Activated CD8-positive, alpha-beta T cell treated with anti-CD3 and anti-CD28 coated beads for 36 hours (primary cell): ENCODE measurements at regions not wholly inside any gene's neighbourhood (a gene's known extent, or its start where the extent isn't known, plus 50 kb on each side); places are given as distances from the start of the nearest gene placed in this dataset.

ENCODE experiments used
- ATAC-seq: fragments of 200-7000 bp; cut with Tn5 transposase; one replicate; pipeline ENCODE4 v1.10.0; 2021; ENCODE audit warnings: mild to moderate bottlenecking, moderate library complexity
- CTCF ChIA-PET: fragments of 350-600 bp; sonication (Branson Sonifier 250); formaldehyde crosslinking; loops from one replicate; lab custom pipeline; 2021; ENCODE audit warnings: antibody characterized with exemption; lab: Charles Lee
- POLR2A ChIA-PET: fragments of 350-600 bp; sonication (Branson Sonifier 250); formaldehyde crosslinking; loops from one replicate; lab custom pipeline; 2021; ENCODE audit warnings: antibody characterized with exemption; lab: Charles Lee
- DNase-seq: peaks from one replicate; pipeline ENCODE4 v3.0.0-alpha.2; 2020
- H3K27ac Mint-ChIP-seq: one replicate; pipeline ENCODE4 v1.8.0; 2021; ENCODE audit warnings: mild to moderate bottlenecking, mixed read lengths
- H3K27me3 Mint-ChIP-seq: one replicate; pipeline ENCODE4 v1.8.0; 2021; ENCODE audit warnings: mixed read lengths
- H3K36me3 Mint-ChIP-seq: one replicate; pipeline ENCODE4 v1.8.0; 2021; ENCODE audit warnings: low read depth, mixed read lengths
- H3K4me1 Mint-ChIP-seq: one replicate; pipeline ENCODE4 v1.8.0; 2021; ENCODE audit warnings: low read depth, mixed read lengths
- H3K4me3 Mint-ChIP-seq: one replicate; pipeline ENCODE4 v1.8.0; 2021; ENCODE audit warnings: mild to moderate bottlenecking, moderate library complexity, mixed read lengths
- H3K9me3 Mint-ChIP-seq: one replicate; pipeline ENCODE4 v1.8.0; 2021; ENCODE audit warnings: mixed read lengths
- CTCF ChIP-seq: fragments of 200-600 bp; IDR thresholded peaks from one replicate; pipeline ENCODE4 v1.8.0; 2022; ENCODE audit warnings: antibody characterized with exemption, mild to moderate bottlenecking
- intact Hi-C: fragments of 100-400 bp; cut with micrococcal nuclease; formaldehyde crosslinking; loops from one replicate; pipeline ENCODE4 v1.10.0; 2022

GRCh38 chr20:12823734-12824133 is 185.0 kb upstream of the SPTLC3 start:
- Mint-ChIP-seq H3K36me3 (no peaks in the 10 kb centered on the region), H3K27me3 (no peaks in the 10 kb centered on the region), H3K27ac (no peak overlapping the region), H3K9me3 (no peaks in the 10 kb centered on the region), H3K4me1 (no peaks in the 10 kb centered on the region), H3K4me3 (no peak overlapping the region)
- TF ChIP-seq CTCF, result no peak
- CTCF ChIA-PET, result no interaction called here
- ATAC-seq, result no peak
- DNase-seq, result no peak
- intact Hi-C loops, result no loop called here
- POLR2A ChIA-PET, result no interaction called here

DNA sequence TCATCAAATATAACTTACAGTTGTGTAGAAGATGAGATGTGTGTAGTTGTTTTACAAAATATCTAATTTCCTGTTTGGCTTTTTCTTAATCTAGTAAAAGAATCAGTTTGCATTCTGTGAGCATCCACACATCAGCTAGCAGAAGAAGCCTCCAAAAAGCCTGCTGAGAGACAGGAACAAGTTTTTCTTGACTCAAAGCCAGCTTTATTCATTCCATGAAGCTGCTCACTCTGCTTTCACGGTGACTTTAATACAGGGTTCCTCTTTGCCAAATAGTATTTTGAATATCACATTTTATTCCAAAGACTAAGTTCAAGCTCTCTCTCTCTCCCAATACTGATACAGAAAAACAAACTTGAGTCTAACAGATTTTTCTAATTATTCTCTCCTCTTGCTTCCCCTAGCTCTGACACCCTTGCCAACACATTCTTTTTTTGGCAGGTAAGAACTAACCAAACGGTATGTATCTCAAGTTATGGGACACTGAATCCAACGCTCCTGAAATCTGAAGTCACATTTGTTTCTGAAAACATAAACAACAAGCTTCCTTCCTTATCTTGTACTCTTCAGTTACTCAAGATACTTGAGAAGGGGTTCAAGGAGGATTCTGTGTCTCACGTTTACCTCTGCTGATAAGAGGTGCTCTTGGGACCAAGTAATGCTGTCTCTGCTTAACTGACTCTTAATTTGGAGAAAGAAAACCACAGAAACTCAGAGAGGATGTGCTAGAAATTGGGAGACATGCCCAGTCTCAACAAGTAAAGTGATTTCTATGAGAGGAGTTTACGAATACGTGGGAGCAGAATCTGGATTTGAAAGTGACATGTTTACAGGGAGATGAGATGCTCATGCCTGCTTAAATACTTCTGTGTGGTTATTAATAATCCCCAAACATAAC is 184.2 kb upstream of the SPTLC3 start:
- intact Hi-C loops, result no loop called here
- DNase-seq (no peak), ATAC-seq (no peak)
- Mint-ChIP-seq H3K4me1 (no peaks in the 10 kb centered on the region), H3K27me3 (no peaks in the 10 kb centered on the region), H3K27ac (no peak overlapping the region), H3K36me3 (no peaks in the 10 kb centered on the region), H3K9me3 (peaks cover 2% of the 10 kb centered on the region), H3K4me3 (no peak overlapping the region)
- CTCF ChIA-PET, result no interaction called here
- POLR2A ChIA-PET, result no interaction called here
- TF ChIP-seq CTCF, result no peak

DNA sequence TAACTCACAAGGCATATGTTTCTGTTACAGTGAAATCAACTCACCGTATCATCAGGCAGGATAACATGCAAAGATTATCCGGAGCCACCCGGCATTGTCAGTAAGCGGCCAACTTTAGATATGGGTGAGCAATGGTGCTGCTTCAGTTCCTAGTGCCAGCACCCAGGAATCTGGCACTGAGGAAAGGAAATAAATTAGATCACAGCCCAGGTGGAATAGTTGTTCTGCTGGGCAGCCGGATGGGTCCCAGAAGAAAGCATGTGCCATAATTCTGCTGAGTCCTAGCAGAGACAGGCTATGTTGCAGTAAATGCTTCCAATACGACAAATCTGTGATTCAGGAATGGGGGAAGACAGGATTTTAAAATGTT is 183.6 kb upstream of the SPTLC3 start:
- TF ChIP-seq CTCF, result no peak
- Mint-ChIP-seq H3K9me3 (peaks cover 2% of the 10 kb centered on the region), H3K4me1 (no peaks in the 10 kb centered on the region), H3K27me3 (no peaks in the 10 kb centered on the region), H3K27ac (no peak overlapping the region), H3K4me3 (no peak overlapping the region), H3K36me3 (no peaks in the 10 kb centered on the region)
- ChIA-PET POLR2A (no interaction called here), CTCF (no interaction called here)
- ATAC-seq (no peak), DNase-seq (no peak)
- intact Hi-C loops, result no loop called here

GRCh38 chr20:12827816-12828385 is 180.9 kb upstream of the SPTLC3 start:
- TF ChIP-seq CTCF, result no peak
- Mint-ChIP-seq H3K27ac (no peak overlapping the region), H3K36me3 (no peaks in the 10 kb centered on the region), H3K9me3 (peaks cover 2% of the 10 kb centered on the region), H3K4me3 (no peak overlapping the region), H3K4me1 (no peaks in the 10 kb centered on the region), H3K27me3 (no peaks in the 10 kb centered on the region)
- POLR2A ChIA-PET, result no interaction called here
- no peak for DNase-seq
- intact Hi-C loops, result no loop called here
- CTCF ChIA-PET, result no interaction called here
- no peak for ATAC-seq

DNA sequence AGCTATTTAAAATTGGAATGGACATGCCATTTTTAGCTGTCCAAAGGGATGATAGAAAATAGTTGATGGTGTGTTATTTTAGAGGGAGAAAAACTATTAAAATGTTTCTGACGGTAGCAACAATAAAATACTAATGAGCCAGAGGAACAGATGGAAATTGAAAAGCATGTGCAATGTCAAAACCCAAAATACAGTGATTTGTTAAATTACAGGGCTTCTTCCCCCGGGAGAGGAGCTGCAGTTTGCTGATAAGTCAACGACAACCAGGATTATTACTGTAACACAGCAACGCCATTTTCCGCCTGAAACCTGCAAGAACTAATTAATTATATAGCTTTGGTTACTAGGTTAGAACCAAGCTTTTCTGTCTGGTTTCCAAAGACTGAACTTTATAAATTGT is 179.6 kb upstream of the SPTLC3 start:
- intact Hi-C loops, result no loop called here
- ATAC-seq (no peak), DNase-seq (no peak)
- H3K4me1 Mint-ChIP-seq, result no peaks in the 10 kb centered on the region
- ChIA-PET POLR2A (no interaction called here), CTCF (no interaction called here)
- no peak overlapping the region for H3K4me3 Mint-ChIP-seq
- H3K27me3 Mint-ChIP-seq, result no peaks in the 10 kb centered on the region
- no peaks in the 10 kb centered on the region for H3K36me3 Mint-ChIP-seq
- peaks cover 2% of the 10 kb centered on the region for H3K9me3 Mint-ChIP-seq
- H3K27ac Mint-ChIP-seq, result no peak overlapping the region
- no peak for TF ChIP-seq CTCF
